Right lobe of liver (tissue), 6 donors: ENCODE measurements at regions not wholly inside any gene's neighbourhood (a gene's known extent, or its start where the extent isn't known, plus 50 kb on each side); places are given as distances from the start of the nearest gene placed in this dataset.

Source experiments
- ATAC-seq, 4 donors: fragments of 200-7000 bp; cut with Tn5 transposase; one replicate each; pipeline ENCODE4 v1.9.1; 2020; ENCODE audit warnings: mild to moderate bottlenecking in 4 of 4, moderate library complexity in 4 of 4
- DNase-seq, 3 donors: peaks; one replicate each; pipeline ENCODE4 v3.0.0-alpha.2; 2020
- H3K27ac ChIP-seq, 3 donors: fragments of 200-600 bp; one replicate each; pipeline ENCODE4 v1.8.0; 2022
- H3K27me3 ChIP-seq, 2 donors: fragments of 200-600 bp; one replicate each; pipeline ENCODE4 v1.8.0; 2022
- H3K36me3 ChIP-seq, 4 donors: fragments of 200-600 bp; sonication (generic) in 1 of 4; one replicate each; pipeline versions ENCODE4 v1.5.1 to v1.8.0; 2017 to 2022; ENCODE audit warnings: control low read depth in 1 of 4
- H3K4me1 ChIP-seq, 4 donors: fragments of 200-600 bp; sonication (generic) in 1 of 4; one replicate each; pipeline versions ENCODE4 v1.5.1 to v1.8.0; 2017 to 2022; ENCODE audit warnings: control low read depth in 1 of 4
- H3K4me3 ChIP-seq, 3 donors: fragments of 200-600 bp; one replicate each; pipeline ENCODE4 v1.8.0; 2022
- H3K9me3 ChIP-seq, 4 donors: fragments of 200-600 bp; sonication (generic) in 1 of 4; one replicate each; pipeline versions ENCODE4 v1.5.1 to v1.8.0; 2017 to 2022; ENCODE audit warnings: control low read depth in 1 of 4
- CTCF ChIP-seq, 4 donors: fragments of 200-600 bp in 3 of 4; fragments of 450-650 bp in 1 of 4; IDR thresholded peaks; one replicate each; pipeline versions ENCODE4 v1.5.1 to v1.8.0; 2016 to 2022; ENCODE audit warnings: antibody characterized with exemption in 4 of 4, mild to moderate bottlenecking in 2 of 4
- POLR2A ChIP-seq: fragments of 450-650 bp; IDR thresholded peaks from one replicate; pipeline ENCODE4 v1.6.1; 2017; ENCODE audit warnings: antibody characterized with exemption, mild to moderate bottlenecking
- WGBS: methylation state at CpG from one replicate; pipeline ENCODE4 v1.1.6; 2018; ENCODE audit warnings: low coverage, low lambda C conversion rate; ENCODE audit not compliant: insufficient coverage; ENCODE audit errors: missing lambda C conversion rate; 5-methylcytosine and 5-hydroxymethylcytosine counted together
- intact Hi-C, 2 donors: fragments of 100-400 bp; cut with DNase I; formaldehyde crosslinking; loops; one replicate each; pipeline versions ENCODE4 v1.11.2 to v1.14.1; 2022
- donor health status: DM: no; HTN: yes; CAD: no.
- donor health status: DM: no; HTN: no; CAD: no.
- donor health status: DM: no; HTN: no; CAD: no.
- donor health status: DM: no; HTN: yes; CAD: no.
- donor health status: DM: no; HTN: yes; CAD: no.

DNA sequence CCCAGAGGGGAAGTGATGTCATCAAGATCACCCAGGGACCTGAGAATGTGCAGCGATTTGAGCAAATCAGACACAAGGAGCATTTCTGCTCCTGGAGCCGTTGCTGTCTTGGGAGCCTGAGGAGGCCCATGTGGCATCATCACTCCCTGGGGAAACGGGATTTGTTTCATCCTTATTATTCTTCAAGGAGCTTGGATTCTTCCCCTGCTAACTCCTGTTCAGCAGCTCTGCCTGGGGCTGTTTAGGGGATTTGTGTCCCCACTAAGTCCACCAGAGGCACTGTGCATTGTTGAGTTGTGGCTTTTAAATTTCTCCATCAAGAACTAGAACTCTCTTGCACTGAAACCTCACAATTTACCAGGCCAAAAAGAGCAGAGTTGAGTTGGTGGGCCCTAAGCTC is 104.2 kb upstream of the MSX1 start:
- 40% methylated on average over 1 of the region's 3 CpGs for WGBS
- Histone ChIP-seq H3K36me3 (no peaks in the 10 kb centered on the region), H3K27me3 (no peaks in the 10 kb centered on the region), H3K4me3 (no peak overlapping the region), H3K4me1 (no peaks in the 10 kb centered on the region), H3K9me3 (no peaks in the 10 kb centered on the region), H3K27ac (no peak overlapping the region)
- no peak for TF ChIP-seq CTCF (IDR thresholded peaks at IDR 0.05)
- no peak for TF ChIP-seq POLR2A
- ATAC-seq = no peak
- intact Hi-C loops = no loop called here
- DNase-seq = no peak

- Histone ChIP-seq H3K4me3 (no peak overlapping the region), H3K36me3 (no peaks in the 10 kb centered on the region), H3K9me3 (no peaks in the 10 kb centered on the region), H3K4me1 (no peaks in the 10 kb centered on the region), H3K27ac (no peak overlapping the region), H3K27me3 (no peaks in the 10 kb centered on the region)
- TF ChIP-seq CTCF (IDR thresholded peaks at IDR 0.05) (no peak), POLR2A (no peak)
- DNase-seq = no peak
- intact Hi-C loops = no loop called here
- 57% methylated on average over 3 of the region's 9 CpGs for whole genome bisulfite sequencing
- ATAC-seq = no peak
These were observed 104.8 kb upstream of the MSX1 start for GRCh38 chr4:4754641-4755040.

DNA sequence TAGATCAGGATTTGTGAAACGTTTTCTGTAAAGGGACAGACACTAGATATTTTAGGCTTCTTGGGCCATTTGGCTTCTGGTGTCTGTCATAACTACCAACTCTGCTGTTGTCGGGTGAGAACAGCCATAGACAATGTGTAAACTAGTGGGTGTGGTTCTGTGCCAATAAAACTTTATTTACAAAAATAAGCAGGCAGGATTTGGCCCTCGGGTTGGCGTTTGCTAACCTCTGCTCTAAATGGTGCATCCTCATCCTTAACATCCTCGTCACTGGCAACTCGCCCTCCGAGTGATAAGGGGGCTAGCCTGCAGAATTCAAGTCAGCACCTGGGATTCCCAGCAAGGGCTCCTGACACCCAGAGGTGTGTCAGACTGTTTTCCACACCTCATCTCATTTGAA is 105.8 kb upstream of the MSX1 start:
- Histone ChIP-seq H3K9me3 (no peaks in the 10 kb centered on the region), H3K36me3 (no peaks in the 10 kb centered on the region), H3K4me1 (no peaks in the 10 kb centered on the region), H3K27me3 (no peaks in the 10 kb centered on the region), H3K27ac (no peak overlapping the region), H3K4me3 (no peak overlapping the region)
- ATAC-seq = no peak
- intact Hi-C loops = no loop called here
- no peak for DNase-seq
- TF ChIP-seq POLR2A (no peak), CTCF (IDR thresholded peaks at IDR 0.05) (no peak)
- WGBS = 61% methylated on average over 7 of the region's 7 CpGs

- intact Hi-C loops = no loop called here
- H3K4me3 ChIP-seq = no peak overlapping the region
- H3K27me3 ChIP-seq = no peaks in the 10 kb centered on the region
- H3K27ac ChIP-seq = no peak overlapping the region
- ATAC-seq (no peak), DNase-seq (no peak)
- no peaks in the 10 kb centered on the region for H3K9me3 ChIP-seq
- WGBS = 68% methylated on average over 12 of the region's 15 CpGs
- TF ChIP-seq CTCF (IDR thresholded peaks at IDR 0.05) = no peak
- TF ChIP-seq POLR2A = no peak
- no peaks in the 10 kb centered on the region for H3K4me1 ChIP-seq
- no peaks in the 10 kb centered on the region for H3K36me3 ChIP-seq
These were observed 106.7 kb upstream of the MSX1 start for GRCh38 chr4:4752576-4753401.
